ENCODE measurements at regions not wholly inside any gene's neighbourhood (a gene's known extent, or its start where the extent isn't known, plus 50 kb on each side); places are given as distances from the start of the nearest gene placed in this dataset.
"Not testable (repeated sequence)": the region's sequence is repeated elsewhere in the genome, so short reads cannot be mapped to it uniquely, and the experiment has no call there.

GRCh38 chr2:222360146-222360545 is 61.3 kb upstream of the PAX3 start:
- no peak overlapping the region for H3K4me3 ChIP-seq
- H3K27ac ChIP-seq: no peak overlapping the region
- no peak for TF ChIP-seq CTCF (IDR thresholded peaks at IDR 0.05)
- no peaks in the 10 kb centered on the region for H3K4me1 ChIP-seq
- no peaks in the 10 kb centered on the region for H3K27me3 ChIP-seq (ENCODE audit: low read depth)
- intact Hi-C loops (cut with DNase I): no loop called here
- ATAC-seq: no peak
- no peaks in the 10 kb centered on the region for H3K36me3 ChIP-seq
- no peak for DNase-seq
- H3K9me3 ChIP-seq: no peaks in the 10 kb centered on the region

- TF ChIP-seq CTCF (IDR thresholded peaks at IDR 0.05): no peak
- no peak for ATAC-seq
- Histone ChIP-seq H3K27me3 (ENCODE audit: low read depth) (no peaks in the 10 kb centered on the region), H3K9me3 (no peaks in the 10 kb centered on the region), H3K4me3 (no peak overlapping the region), H3K36me3 (no peaks in the 10 kb centered on the region), H3K27ac (no peak overlapping the region), H3K4me1 (no peaks in the 10 kb centered on the region)
- DNase-seq: no peak
- intact Hi-C loops (cut with DNase I): no loop called here
These were observed 62.2 kb upstream of the PAX3 start for GRCh38 chr2:222360997-222361396.

GRCh38 chr2:222361787-222362186 is 62.6 kb upstream of the SGPP2 start:
- DNase-seq (no peak), ATAC-seq (no peak)
- no peak overlapping the region for H3K4me3 ChIP-seq
- no peaks in the 10 kb centered on the region for H3K36me3 ChIP-seq
- no peaks in the 10 kb centered on the region for H3K4me1 ChIP-seq
- intact Hi-C loops (cut with DNase I): no loop called here
- H3K9me3 ChIP-seq: no peaks in the 10 kb centered on the region
- no peaks in the 10 kb centered on the region for H3K27me3 ChIP-seq (ENCODE audit: low read depth)
- H3K27ac ChIP-seq: no peak overlapping the region
- no peak for TF ChIP-seq CTCF (IDR thresholded peaks at IDR 0.05)

- DNase-seq (no peak), ATAC-seq (no peak)
- intact Hi-C loops (cut with DNase I): no loop called here
- no peak overlapping the region for H3K4me3 ChIP-seq
- no peak overlapping the region for H3K27ac ChIP-seq
- no peak for TF ChIP-seq CTCF (IDR thresholded peaks at IDR 0.05)
- no peaks in the 10 kb centered on the region for H3K36me3 ChIP-seq
- H3K9me3 ChIP-seq: no peaks in the 10 kb centered on the region
- no peaks in the 10 kb centered on the region for H3K27me3 ChIP-seq (ENCODE audit: low read depth)
- no peaks in the 10 kb centered on the region for H3K4me1 ChIP-seq
These were observed 62.0 kb upstream of the SGPP2 start for GRCh38 chr2:222362336-222362735.

- no peak for ATAC-seq
- no peaks in the 10 kb centered on the region for H3K4me1 ChIP-seq
- no peaks in the 10 kb centered on the region for H3K36me3 ChIP-seq
- no peaks in the 10 kb centered on the region for H3K9me3 ChIP-seq
- TF ChIP-seq CTCF (IDR thresholded peaks at IDR 0.05): no peak
- no peak for DNase-seq
- H3K27me3 ChIP-seq (ENCODE audit: low read depth): no peaks in the 10 kb centered on the region
- no peak overlapping the region for H3K27ac ChIP-seq
- intact Hi-C loops (cut with DNase I): no loop called here
- no peak overlapping the region for H3K4me3 ChIP-seq
These were observed 60.0 kb upstream of the SGPP2 start for GRCh38 chr2:222364285-222364895.

GRCh38 chr2:222368280-222368679 is 56.1 kb upstream of the SGPP2 start:
- H3K4me1 ChIP-seq; intact Hi-C loops (cut with DNase I); ATAC-seq; H3K27me3 ChIP-seq (ENCODE audit: low read depth); H3K27ac ChIP-seq; H3K9me3 ChIP-seq; H3K36me3 ChIP-seq; H3K4me3 ChIP-seq: not testable (repeated sequence)
- DNase-seq: peak; percentile 62
